SH-SY5Y (cell line): ENCODE measurements at regions not wholly inside any gene's neighbourhood (a gene's known extent, or its start where the extent isn't known, plus 50 kb on each side); places are given as distances from the start of the nearest gene placed in this dataset.

Experiments
- GATA2 ChIP-seq: IDR thresholded peaks from 2 replicates; pipeline ENCODE4 v1.6.1; 2011; ENCODE audit warnings: mild to moderate bottlenecking, low read depth, low read length
- GATA3 ChIP-seq: IDR thresholded peaks from 2 replicates; pipeline ENCODE4 v1.6.1; 2011; ENCODE audit warnings: low read depth, mild to moderate bottlenecking, low read length, moderate library complexity

GRCh38 chr15:36517758-36518157 is 61.7 kb upstream of the CDIN1 start:
- TF ChIP-seq GATA3: no peak
- TF ChIP-seq GATA2: no peak
